ENCODE measurements at regions not wholly inside any gene's neighbourhood (a gene's known extent, or its start where the extent isn't known, plus 50 kb on each side); places are given as distances from the start of the nearest gene placed in this dataset.

DNA sequence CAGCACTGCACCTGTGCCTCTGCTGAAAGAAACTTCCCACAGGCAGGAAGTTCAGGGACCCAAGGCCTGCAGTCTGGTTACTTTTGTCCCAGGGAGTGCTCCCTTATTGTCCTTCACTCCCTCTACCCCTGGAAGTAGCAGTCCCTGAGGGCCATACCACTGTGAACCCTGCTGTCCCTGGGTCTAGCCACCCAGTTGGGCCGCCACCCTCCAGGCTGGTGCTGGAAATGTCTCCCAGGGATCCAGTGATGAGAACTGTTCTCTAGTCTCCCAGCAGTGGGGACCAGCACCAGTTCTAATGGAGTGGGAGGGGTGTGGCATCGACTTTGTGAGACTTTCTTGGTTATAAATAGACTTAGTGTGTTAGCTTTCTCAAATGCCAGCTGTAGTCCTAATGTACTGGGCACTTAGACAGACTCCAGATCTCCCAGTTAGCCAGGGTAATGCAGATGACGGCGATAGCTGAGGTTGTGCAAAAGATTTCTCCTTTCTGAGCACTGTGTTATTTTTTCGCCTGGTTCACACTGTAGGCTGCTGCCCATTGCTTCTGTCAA lies 462.5 kb downstream of the CDH26 start:
- Histone ChIP-seq H3K9me1 (ENCODE audit: insufficient read depth, low read length) (no peaks in the 10 kb centered on the region), H4K8ac (ENCODE audit: low read depth in 2 of 2, low read length in 2 of 2) (no peak overlapping the region), H3K23ac (ENCODE audit: low read depth, low read length) (no peak overlapping the region), H2BK20ac (ENCODE audit: low read depth, low read length) (no peak overlapping the region), H3K18ac (ENCODE audit: low read depth, low read length) (no peak overlapping the region), H3K9ac (ENCODE audit: low read depth, low read length) (no peak overlapping the region), H3K4me3 (ENCODE audit: insufficient read depth, low read depth, low read length) (no peak overlapping the region), H2BK15ac (ENCODE audit: low read depth, low read length) (no peak overlapping the region), H3K9me3 (ENCODE audit: control insufficient read depth, insufficient read depth, low read length) (peaks cover 12% of the 10 kb centered on the region), H2BK5ac (ENCODE audit: low read depth, low read length, poor library complexity, severe bottlenecking) (no peak overlapping the region), H3K4me2 (ENCODE audit: low read depth, low read length) (no peak overlapping the region), H3K14ac (replicated peaks; ENCODE audit: low read depth, low read length) (no peak overlapping the region), H2AK9ac (replicated peaks; ENCODE audit: low read depth, low read length, poor library complexity) (no peak overlapping the region), H3K4me1 (ENCODE audit: control insufficient read depth, insufficient read depth, low read length) (no peaks in the 10 kb centered on the region), H2AFZ (replicated peaks; ENCODE audit: low read length, poor library complexity) (no peak overlapping the region), H2AK5ac (ENCODE audit: low read depth, low read length) (no peak overlapping the region), H3K4ac (ENCODE audit: low read depth, low read length) (no peak overlapping the region), H4K91ac (ENCODE audit: insufficient read depth, low read depth, low read length) (no peak overlapping the region), H3K79me1 (ENCODE audit: low read depth in 1 of 2, low read length in 2 of 2) (no peaks in the 10 kb centered on the region), H3K36me3 (ENCODE audit: control insufficient read depth, insufficient read depth, low read length) (no peaks in the 10 kb centered on the region), H3K56ac (ENCODE audit: extremely low read depth, insufficient read depth, low read length) (no peak overlapping the region), H4K20me1 (ENCODE audit: insufficient read depth, low read length) (no peaks in the 10 kb centered on the region), H3K27me3 (ENCODE audit: control insufficient read depth, insufficient read depth, low read length) (no peaks in the 10 kb centered on the region), H3K27ac (ENCODE audit: insufficient read depth, low read length) (no peak overlapping the region), H4K5ac (ENCODE audit: low read depth, low read length) (no peak overlapping the region), H2BK120ac (ENCODE audit: low read depth, low read length) (no peak overlapping the region)
- ChIA-PET POLR2A (ENCODE audit: unreplicated experiment) (no interaction called here), CTCF (no interaction called here)
- no peak for ATAC-seq (ENCODE audit: low read depth)
- BruUV-seq (replicated peaks), result no TSS peak
- in situ Hi-C loops (cut with MboI; ENCODE audit: low sequenced_read_pairs), result no loop called here
- TF ChIP-seq NFE2L2 (IDR thresholded peaks at IDR 0.05; ENCODE audit: low read depth, low read length), result no peak
- TF ChIP-seq CHD1 (IDR thresholded peaks at IDR 0.05; ENCODE audit: low read depth, low read length), result no peak
- 50% methylated on average over 3 of the region's 5 CpGs; no CpG with 5 or more reads in 1 of the 2 experiments for WGBS, 2 experiments (ENCODE audit: extremely low coverage in 2 of 2, insufficient read length in 1 of 2)
- intact Hi-C loops (cut with micrococcal nuclease), result no loop called here
- dilution Hi-C loops (cut with HindIII; ENCODE audit: low sequenced_read_pairs, unreplicated experiment), result no loop called here
- DNase-seq, result no peak
